SJCRH30 (cell line): ENCODE measurements at regions not wholly inside any gene's neighbourhood (a gene's known extent, or its start where the extent isn't known, plus 50 kb on each side); places are given as distances from the start of the nearest gene placed in this dataset.

Experiments
- DNase-seq, 2 experiments: peaks; one replicate each; pipeline ENCODE4 v3.0.0-alpha.2; 2015 to 2020
- H3K27ac ChIP-seq: fragments of 250-450 bp; sonication (Bioruptor Pico); 2 replicates; pipeline ENCODE4 v1.5.1; 2020; ENCODE audit warnings: mild to moderate bottlenecking, moderate library complexity
- H3K27me3 ChIP-seq: fragments of 250-450 bp; sonication (Bioruptor Pico); 2 replicates; pipeline ENCODE4 v1.5.1; 2020; ENCODE audit warnings: mild to moderate bottlenecking, moderate library complexity
- H3K36me3 ChIP-seq: fragments of 250-450 bp; sonication (Bioruptor Pico); 2 replicates; pipeline ENCODE4 v1.5.1; 2020; ENCODE audit warnings: mild to moderate bottlenecking, moderate library complexity
- H3K4me1 ChIP-seq: fragments of 250-450 bp; sonication (Bioruptor Pico); 2 replicates; pipeline ENCODE4 v1.5.1; 2020; ENCODE audit warnings: mild to moderate bottlenecking, moderate library complexity
- H3K4me3 ChIP-seq: fragments of 250-450 bp; sonication (Bioruptor Pico); 2 replicates; pipeline ENCODE4 v1.5.1; 2020; ENCODE audit warnings: mild to moderate bottlenecking, moderate library complexity
- H3K9me3 ChIP-seq: fragments of 250-450 bp; sonication (Bioruptor Pico); replicated peaks from 2 replicates; pipeline ENCODE4 v1.5.1; 2020; ENCODE audit warnings: mild to moderate bottlenecking, moderate library complexity

- no peaks in the 10 kb centered on the region for H3K36me3 ChIP-seq
- peaks cover 4% of the 10 kb centered on the region for H3K4me1 ChIP-seq
- no peaks in the 10 kb centered on the region for H3K27me3 ChIP-seq
- H3K9me3 ChIP-seq, result no peaks in the 10 kb centered on the region
- H3K27ac ChIP-seq, result no peak overlapping the region
- H3K4me3 ChIP-seq, result no peak overlapping the region
- DNase-seq, result peak; percentile 76 to 82
Observed at GRCh38 chr6:113651120-113651519, 206.0 kb upstream of the MARCKS start.

DNA sequence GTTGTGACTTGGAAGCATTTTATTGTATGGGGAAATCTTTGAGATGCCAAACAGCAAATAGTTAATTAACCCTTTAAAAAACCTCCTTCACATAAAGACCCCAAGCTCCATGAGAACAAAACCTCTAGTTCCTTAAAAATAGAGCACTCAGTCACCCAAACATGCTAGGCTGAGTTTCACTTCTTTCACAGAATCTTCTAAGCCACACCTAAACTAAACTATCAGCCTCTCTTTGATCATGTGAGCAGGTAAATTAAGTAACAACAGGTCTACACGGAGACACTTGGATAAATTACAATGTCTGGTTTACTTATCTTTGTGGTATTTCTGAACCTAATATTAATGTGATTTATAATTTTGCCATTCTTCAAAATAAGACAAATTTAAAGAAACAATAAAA, 205.2 kb upstream of the MARCKS start:
- H3K36me3 ChIP-seq, result no peaks in the 10 kb centered on the region
- peaks cover 4% of the 10 kb centered on the region for H3K4me1 ChIP-seq
- H3K27ac ChIP-seq, result no peak overlapping the region
- H3K27me3 ChIP-seq, result no peaks in the 10 kb centered on the region
- H3K4me3 ChIP-seq, result no peak overlapping the region
- DNase-seq, result no peak
- H3K9me3 ChIP-seq, result no peaks in the 10 kb centered on the region

DNA sequence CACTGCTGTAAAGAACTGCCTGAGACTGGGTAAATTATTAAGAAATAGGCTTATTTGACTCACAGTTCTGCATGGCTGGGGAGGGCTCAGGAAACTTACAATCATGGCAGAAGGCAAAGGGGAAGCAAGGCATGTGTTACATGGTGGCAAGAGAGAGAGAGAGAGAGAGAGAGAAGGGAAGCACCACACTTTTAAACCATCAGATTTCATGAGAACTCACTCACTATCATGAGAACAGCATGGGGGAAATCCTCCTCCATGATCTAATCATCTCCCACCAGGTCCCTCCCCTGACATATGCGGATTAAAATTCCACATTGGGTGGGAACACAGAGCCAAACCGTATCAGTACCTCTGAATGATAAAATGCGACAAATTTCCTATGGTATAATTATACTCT, 203.9 kb upstream of the MARCKS start:
- H3K27me3 ChIP-seq, result no peaks in the 10 kb centered on the region
- no peak overlapping the region for H3K4me3 ChIP-seq
- H3K4me1 ChIP-seq, result peaks cover 4% of the 10 kb centered on the region
- H3K36me3 ChIP-seq, result no peaks in the 10 kb centered on the region
- H3K27ac ChIP-seq, result no peak overlapping the region
- DNase-seq, result no peak
- no peaks in the 10 kb centered on the region for H3K9me3 ChIP-seq

DNA sequence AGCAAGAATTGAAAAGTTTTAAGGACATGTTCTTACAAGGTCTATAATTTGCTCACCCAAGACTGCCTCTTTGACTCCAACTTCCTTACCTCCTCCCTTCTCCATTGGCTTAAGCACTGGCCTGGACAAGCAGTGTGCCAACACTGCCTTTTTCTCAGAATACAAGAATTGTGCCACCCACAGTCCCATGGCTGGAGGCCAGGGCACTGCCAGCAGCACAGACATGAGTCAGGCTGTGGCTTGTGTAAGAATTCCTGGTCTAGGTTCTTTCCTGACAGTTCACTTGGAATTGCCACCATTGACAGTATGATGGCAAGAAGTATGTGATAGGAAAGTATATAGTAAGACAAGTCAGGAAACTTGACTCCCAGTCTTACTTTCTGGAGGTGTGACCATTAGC, 202.7 kb upstream of the MARCKS start:
- no peaks in the 10 kb centered on the region for H3K9me3 ChIP-seq
- peaks cover 4% of the 10 kb centered on the region for H3K4me1 ChIP-seq
- H3K36me3 ChIP-seq, result no peaks in the 10 kb centered on the region
- DNase-seq, result no peak
- H3K4me3 ChIP-seq, result no peak overlapping the region
- H3K27me3 ChIP-seq, result no peaks in the 10 kb centered on the region
- H3K27ac ChIP-seq, result no peak overlapping the region

- no peak overlapping the region for H3K4me3 ChIP-seq
- no peaks in the 10 kb centered on the region for H3K27me3 ChIP-seq
- H3K36me3 ChIP-seq, result no peaks in the 10 kb centered on the region
- H3K4me1 ChIP-seq, result peaks cover 4% of the 10 kb centered on the region
- H3K27ac ChIP-seq, result no peak overlapping the region
- no peaks in the 10 kb centered on the region for H3K9me3 ChIP-seq
- no peak for DNase-seq
Observed at GRCh38 chr6:113655761-113656160, 201.4 kb upstream of the MARCKS start.

DNA sequence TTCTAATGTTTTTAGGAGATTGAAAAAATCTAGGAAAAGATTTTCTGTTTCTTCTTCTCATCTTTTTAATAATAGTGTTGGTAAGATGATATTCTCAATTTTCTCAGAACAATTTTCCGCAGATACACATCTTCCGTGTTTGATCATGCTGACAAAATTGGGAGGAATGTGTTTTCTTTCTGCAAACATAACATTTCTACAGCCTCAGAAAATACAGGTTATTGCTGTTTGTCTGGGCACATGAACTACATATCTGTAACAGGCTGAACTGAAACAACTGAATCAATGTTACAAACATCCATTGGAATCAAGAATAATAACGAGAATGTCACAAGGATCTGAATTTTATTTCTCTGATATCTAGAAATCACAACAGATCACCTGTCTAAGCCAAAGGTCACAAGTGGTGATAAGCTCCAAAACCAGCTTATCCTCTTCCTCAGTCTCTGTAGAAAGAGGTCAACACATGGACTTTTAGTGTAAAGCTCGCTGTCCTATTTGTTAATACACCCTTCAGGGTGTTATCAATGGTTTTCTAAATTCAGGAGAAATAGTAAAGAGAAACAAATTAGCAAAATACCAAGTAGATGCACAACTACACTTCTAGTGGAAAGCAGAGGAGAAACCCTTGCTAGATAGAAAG, 197.3 kb upstream of the MARCKS start:
- no peak overlapping the region for H3K4me3 ChIP-seq
- H3K9me3 ChIP-seq, result no peaks in the 10 kb centered on the region
- no peaks in the 10 kb centered on the region for H3K27me3 ChIP-seq
- no peaks in the 10 kb centered on the region for H3K4me1 ChIP-seq
- no peaks in the 10 kb centered on the region for H3K36me3 ChIP-seq
- no peak for DNase-seq
- no peak overlapping the region for H3K27ac ChIP-seq

DNA sequence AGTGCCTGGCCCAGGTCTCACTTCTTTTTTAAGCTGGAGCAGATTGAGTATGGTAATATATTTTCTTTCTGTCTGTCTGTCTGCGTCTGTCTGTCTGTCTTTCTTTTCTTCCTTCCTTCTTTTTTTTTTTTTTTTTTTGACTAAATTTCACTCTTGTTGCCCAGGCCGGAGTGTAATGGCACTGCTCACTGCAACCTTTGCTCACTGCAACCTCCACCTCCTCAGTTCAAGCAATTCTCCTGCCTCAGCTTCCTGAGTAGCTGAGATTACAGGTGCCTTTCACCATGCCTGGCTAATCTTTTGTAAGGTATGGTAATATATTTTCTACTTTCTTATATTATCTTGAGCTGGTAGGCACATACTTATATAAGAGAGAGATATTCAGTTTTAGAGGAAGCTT, 196.3 kb upstream of the MARCKS start:
- Histone ChIP-seq H3K27me3 (no peaks in the 10 kb centered on the region), H3K4me3 (no peak overlapping the region), H3K9me3 (no peaks in the 10 kb centered on the region), H3K27ac (no peak overlapping the region), H3K36me3 (no peaks in the 10 kb centered on the region), H3K4me1 (no peaks in the 10 kb centered on the region)
- DNase-seq, result no peak

- H3K9me3 ChIP-seq, result no peaks in the 10 kb centered on the region
- no peak overlapping the region for H3K27ac ChIP-seq
- no peak for DNase-seq
- no peaks in the 10 kb centered on the region for H3K4me1 ChIP-seq
- H3K27me3 ChIP-seq, result no peaks in the 10 kb centered on the region
- no peaks in the 10 kb centered on the region for H3K36me3 ChIP-seq
- H3K4me3 ChIP-seq, result no peak overlapping the region
Observed at GRCh38 chr6:113662093-113662665, 195.0 kb upstream of the MARCKS start.

- no peaks in the 10 kb centered on the region for H3K9me3 ChIP-seq
- H3K4me3 ChIP-seq, result no peak overlapping the region
- no peaks in the 10 kb centered on the region for H3K27me3 ChIP-seq
- no peak overlapping the region for H3K27ac ChIP-seq
- H3K36me3 ChIP-seq, result no peaks in the 10 kb centered on the region
- DNase-seq, result no peak
- no peaks in the 10 kb centered on the region for H3K4me1 ChIP-seq
Observed at GRCh38 chr6:113662688-113663333, 194.3 kb upstream of the MARCKS start.

DNA sequence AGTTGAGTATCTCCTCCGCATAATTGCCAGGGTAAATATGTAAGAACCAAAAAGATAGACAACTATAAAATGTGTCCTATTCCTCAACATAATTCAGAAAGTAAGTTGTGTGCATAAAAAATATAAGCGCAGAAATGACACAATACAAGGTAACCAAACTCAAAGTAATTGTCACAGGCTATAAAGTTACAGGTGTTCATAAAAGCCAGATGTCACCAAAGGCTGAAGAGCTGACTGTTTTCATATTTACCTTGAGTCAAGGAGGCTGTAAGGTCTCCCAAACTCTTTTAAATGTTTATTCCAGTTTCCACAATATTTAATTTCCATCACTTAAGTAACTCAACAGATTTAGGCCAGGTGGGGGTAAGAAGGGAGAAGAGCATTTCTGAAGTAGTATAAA, 192.2 kb upstream of the MARCKS start:
- H3K4me3 ChIP-seq, result no peak overlapping the region
- no peaks in the 10 kb centered on the region for H3K36me3 ChIP-seq
- H3K27me3 ChIP-seq, result no peaks in the 10 kb centered on the region
- no peak overlapping the region for H3K27ac ChIP-seq
- no peak for DNase-seq
- H3K4me1 ChIP-seq, result peaks cover 13% of the 10 kb centered on the region
- H3K9me3 ChIP-seq, result no peaks in the 10 kb centered on the region

GRCh38 chr6:113668641-113669408, 188.3 kb upstream of the MARCKS start:
- no peak overlapping the region; the same call in 1 of the 2 replicates for H3K27ac ChIP-seq
- no peaks in the 10 kb centered on the region for H3K9me3 ChIP-seq
- H3K4me1 ChIP-seq, result peaks cover 18% of the 10 kb centered on the region
- H3K27me3 ChIP-seq, result no peaks in the 10 kb centered on the region
- no peak overlapping the region for H3K4me3 ChIP-seq
- H3K36me3 ChIP-seq, result no peaks in the 10 kb centered on the region
- DNase-seq, result peak; percentile 40 to 69

- Histone ChIP-seq H3K9me3 (no peaks in the 10 kb centered on the region), H3K4me1 (peaks cover 18% of the 10 kb centered on the region), H3K36me3 (no peaks in the 10 kb centered on the region), H3K4me3 (no peak overlapping the region), H3K27ac (no peak overlapping the region; the same call in 1 of the 2 replicates), H3K27me3 (no peaks in the 10 kb centered on the region)
- peak; percentile 38 to 66 for DNase-seq
Observed at GRCh38 chr6:113669606-113670005, 187.5 kb upstream of the MARCKS start.

DNA sequence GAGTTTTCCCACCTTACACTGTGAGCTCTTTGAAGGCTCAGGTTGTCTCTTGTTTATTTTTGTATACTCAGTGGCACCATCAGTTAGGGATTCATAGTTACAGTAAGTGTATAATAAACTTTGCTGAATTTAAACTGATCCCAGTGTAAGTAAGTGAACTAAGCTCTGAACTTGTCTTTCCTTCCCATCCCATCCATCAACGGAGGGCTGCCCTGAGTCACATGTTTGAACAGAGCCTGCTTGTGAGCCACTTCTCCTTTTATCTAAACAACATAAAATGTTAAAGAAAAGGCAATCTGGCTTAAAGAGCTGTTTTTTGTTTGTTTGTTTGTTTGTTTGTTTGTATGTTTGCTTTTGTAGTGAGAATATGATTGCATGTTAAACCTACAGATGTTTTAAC, 185.7 kb upstream of the MARCKS start:
- no peaks in the 10 kb centered on the region for H3K36me3 ChIP-seq
- no peaks in the 10 kb centered on the region for H3K9me3 ChIP-seq
- H3K4me1 ChIP-seq, result peaks cover 18% of the 10 kb centered on the region
- no peak overlapping the region for H3K27ac ChIP-seq
- no peak for DNase-seq
- H3K27me3 ChIP-seq, result no peaks in the 10 kb centered on the region
- H3K4me3 ChIP-seq, result no peak overlapping the region

- Histone ChIP-seq H3K27ac (no peak overlapping the region), H3K36me3 (no peaks in the 10 kb centered on the region), H3K27me3 (no peaks in the 10 kb centered on the region), H3K4me1 (peaks cover 18% of the 10 kb centered on the region), H3K4me3 (no peak overlapping the region), H3K9me3 (no peaks in the 10 kb centered on the region)
- DNase-seq, result no peak
Observed at GRCh38 chr6:113672491-113673149, 184.5 kb upstream of the MARCKS start.

DNA sequence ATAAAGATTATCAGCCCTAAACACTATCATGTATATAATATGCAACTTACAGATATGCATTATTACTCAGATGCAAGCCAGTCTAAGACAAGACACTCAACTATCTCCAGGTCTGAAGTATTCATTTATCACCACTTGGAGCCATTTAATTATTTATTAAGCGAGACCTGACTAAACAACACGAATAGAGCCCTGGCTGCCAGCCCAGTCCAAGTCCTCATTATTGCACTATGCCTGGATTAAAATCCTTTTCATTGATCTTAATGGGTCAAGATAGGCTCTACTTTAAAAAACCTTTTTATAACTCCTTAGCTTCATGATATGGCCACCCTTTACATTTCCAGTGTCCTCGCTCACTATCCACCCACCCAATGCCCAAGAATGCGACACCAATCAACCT, 183.1 kb upstream of the MARCKS start:
- H3K27me3 ChIP-seq, result no peaks in the 10 kb centered on the region

More for the DNA sequence above, 183.1 kb upstream of the MARCKS start:
- H3K27ac ChIP-seq, result no peak overlapping the region
- no peaks in the 10 kb centered on the region for H3K36me3 ChIP-seq
- no peak overlapping the region for H3K4me3 ChIP-seq
- peaks cover 11% of the 10 kb centered on the region for H3K4me1 ChIP-seq
- H3K9me3 ChIP-seq, result no peaks in the 10 kb centered on the region
- DNase-seq, result no peak
